ENCODE measurements at regions not wholly inside any gene's neighbourhood (a gene's known extent, or its start where the extent isn't known, plus 50 kb on each side); places are given as distances from the start of the nearest gene placed in this dataset.
"Not testable (repeated sequence)": the region's sequence is repeated elsewhere in the genome, so short reads cannot be mapped to it uniquely, and the experiment has no call there.

DNA sequence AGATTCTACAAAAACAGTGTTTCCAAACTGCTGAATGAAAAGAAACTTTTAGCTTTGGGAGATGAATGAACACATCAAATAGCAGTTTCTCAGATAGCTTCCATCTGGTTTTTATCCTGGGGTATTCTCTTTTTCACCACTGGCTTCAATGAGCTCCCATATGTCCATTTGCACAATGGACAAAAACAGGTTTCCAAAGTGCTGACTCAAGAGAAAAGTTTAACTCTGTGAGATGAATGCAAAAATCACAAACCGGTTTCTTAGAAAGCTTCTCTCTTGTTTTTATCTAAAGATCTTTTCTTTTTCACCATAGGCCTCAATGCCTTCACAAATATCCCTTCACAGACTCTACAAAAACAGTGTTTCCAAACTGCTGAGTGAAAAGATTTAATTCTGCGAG is 1089.2 kb downstream of the PRIM2 start:
- H3K36me3 ChIP-seq (ENCODE audit: control insufficient read depth in 2 of 2, insufficient read depth in 2 of 2, low read length in 1 of 2); H3K4me1 ChIP-seq (ENCODE audit: control insufficient read depth in 2 of 2, insufficient read depth in 2 of 2, low read length in 1 of 2); H3K27ac ChIP-seq (ENCODE audit: low read depth in 2 of 2, low read length in 1 of 2); H3K4me3 ChIP-seq (ENCODE audit: low read depth in 1 of 2, low read length in 2 of 2); H3K9me3 ChIP-seq (ENCODE audit: control insufficient read depth in 2 of 2, insufficient read depth in 1 of 2, low read depth in 1 of 2, low read length in 1 of 2); H3K27me3 ChIP-seq (ENCODE audit: control insufficient read depth in 1 of 2, insufficient read depth in 2 of 2, low read length in 2 of 2): not testable (repeated sequence)
- 65 to 76% methylated on average over 2 of the region's 2 CpGs for WGBS, 2 donors

DNA sequence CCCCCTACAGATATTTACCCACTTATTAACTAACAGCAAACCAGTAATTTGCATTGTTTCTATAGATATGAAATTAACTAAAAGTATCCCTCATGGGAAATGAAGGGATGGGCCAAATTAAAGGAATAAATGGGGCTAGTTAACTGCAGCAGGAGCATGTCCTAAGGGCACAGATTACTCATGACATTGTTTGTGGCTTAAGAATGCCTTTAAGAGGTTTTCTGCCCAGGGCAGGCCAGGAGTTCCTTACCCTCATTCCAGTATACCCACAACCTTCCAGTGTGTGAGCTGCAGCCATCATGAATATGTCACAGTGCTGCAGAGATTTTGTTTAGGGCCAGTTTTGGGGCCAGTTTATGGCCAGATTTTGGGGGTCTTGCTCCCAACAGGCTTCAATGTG is 1101.9 kb downstream of the PRIM2 start:
- Histone ChIP-seq H3K4me3 (ENCODE audit: low read depth in 1 of 2, low read length in 2 of 2) (no peak overlapping the region), H3K36me3 (ENCODE audit: control insufficient read depth in 2 of 2, insufficient read depth in 2 of 2, low read length in 1 of 2) (no peaks in the 10 kb centered on the region), H3K4me1 (ENCODE audit: control insufficient read depth in 2 of 2, insufficient read depth in 2 of 2, low read length in 1 of 2) (no peaks in the 10 kb centered on the region), H3K27me3 (ENCODE audit: control insufficient read depth in 1 of 2, insufficient read depth in 2 of 2, low read length in 2 of 2) (no peaks in the 10 kb centered on the region), H3K9me3 (ENCODE audit: control insufficient read depth in 2 of 2, insufficient read depth in 1 of 2, low read depth in 1 of 2, low read length in 1 of 2) (peaks cover 0 to 3% of the 10 kb centered on the region in 2 donors), H3K27ac (ENCODE audit: low read depth in 2 of 2, low read length in 1 of 2) (no peak overlapping the region)
